GM20431 (cell line): ENCODE measurements at regions not wholly inside any gene's neighbourhood (a gene's known extent, or its start where the extent isn't known, plus 50 kb on each side); places are given as distances from the start of the nearest gene placed in this dataset.

Experiments used
- in situ Hi-C: fragments of 300-500 bp; cut with MseI, MboI; formaldehyde crosslinking; loops from one replicate; pipeline ENCODE4 v1.15.0; 2020; ENCODE audit warnings: low sequenced_read_pairs; ENCODE audit not compliant: unreplicated experiment

- in situ Hi-C loops, result no loop called here
Observed at GRCh38 chr10:10813656-10814055, 204.0 kb upstream of the CELF2 start.

GRCh38 chr10:10814069-10814468 lies 203.6 kb upstream of the CELF2 start:
- in situ Hi-C loops, result no loop called here

- in situ Hi-C loops, result no loop called here
Observed at GRCh38 chr10:10816447-10816846, 201.2 kb upstream of the CELF2 start.

GRCh38 chr10:10817609-10818008 lies 200.1 kb upstream of the CELF2 start:
- in situ Hi-C loops, result no loop called here

GRCh38 chr10:10818082-10818481 lies 199.6 kb upstream of the CELF2 start:
- in situ Hi-C loops, result no loop called here

GRCh38 chr10:10819206-10819856 lies 198.3 kb upstream of the CELF2 start:
- in situ Hi-C loops, result no loop called here

- in situ Hi-C loops, result no loop called here
Observed at GRCh38 chr10:10821926-10822325, 195.7 kb upstream of the CELF2 start.

- in situ Hi-C loops, result no loop called here
Observed at GRCh38 chr10:10824591-10825148, 193.0 kb upstream of the CELF2 start.

GRCh38 chr10:10826125-10826524 lies 191.5 kb upstream of the CELF2 start:
- in situ Hi-C loops, result no loop called here

GRCh38 chr10:10828623-10829022 lies 189.0 kb upstream of the CELF2 start:
- in situ Hi-C loops, result no loop called here

- in situ Hi-C loops, result no loop called here
Observed at GRCh38 chr10:10829576-10829975, 188.1 kb upstream of the CELF2 start.

GRCh38 chr10:10830293-10830986 lies 187.2 kb upstream of the CELF2 start:
- in situ Hi-C loops, result no loop called here

- in situ Hi-C loops, result no loop called here
Observed at GRCh38 chr10:10831085-10831484, 186.6 kb upstream of the CELF2 start.

GRCh38 chr10:10833955-10834354 lies 183.7 kb upstream of the CELF2 start:
- in situ Hi-C loops, result no loop called here

- in situ Hi-C loops, result no loop called here
Observed at GRCh38 chr10:10844251-10844650, 173.4 kb upstream of the CELF2 start.

- in situ Hi-C loops, result no loop called here
Observed at GRCh38 chr10:10845185-10845584, 172.5 kb upstream of the CELF2 start.

- in situ Hi-C loops, result no loop called here
Observed at GRCh38 chr10:10845826-10846503, 171.7 kb upstream of the CELF2 start.

- in situ Hi-C loops, result no loop called here
Observed at GRCh38 chr10:10846504-10846900, 171.2 kb upstream of the CELF2 start.

- in situ Hi-C loops, result no loop called here
Observed at GRCh38 chr10:10847387-10847786, 170.3 kb upstream of the CELF2 start.

- in situ Hi-C loops, result no loop called here
Observed at GRCh38 chr10:10848488-10849111, 169.1 kb upstream of the CELF2 start.

GRCh38 chr10:10849306-10849705 lies 168.4 kb upstream of the CELF2 start:
- in situ Hi-C loops, result no loop called here
